Activated CD4-positive, alpha-beta T cell treated with anti-CD3 and anti-CD28 coated beads, Interleukin-2, Interleukin-4, amounts not matched to agents 100 ng/mL and 50 ng/mL, durations not matched to agents 16 hours and 8 hours (primary cell): ENCODE measurements at regions not wholly inside any gene's neighbourhood (a gene's known extent, or its start where the extent isn't known, plus 50 kb on each side); places are given as distances from the start of the nearest gene placed in this dataset.
A peak's percentile ranks its signal among the peaks of the same experiment; 100 is the strongest.
"Not testable (repeated sequence)": the region's sequence is repeated elsewhere in the genome, so short reads cannot be mapped to it uniquely, and the experiment has no call there.

Source experiments
- DNase-seq: peaks from one replicate; pipeline ENCODE4 v3.0.0-alpha.2; 2020; ENCODE audit warnings: low spot score

DNA sequence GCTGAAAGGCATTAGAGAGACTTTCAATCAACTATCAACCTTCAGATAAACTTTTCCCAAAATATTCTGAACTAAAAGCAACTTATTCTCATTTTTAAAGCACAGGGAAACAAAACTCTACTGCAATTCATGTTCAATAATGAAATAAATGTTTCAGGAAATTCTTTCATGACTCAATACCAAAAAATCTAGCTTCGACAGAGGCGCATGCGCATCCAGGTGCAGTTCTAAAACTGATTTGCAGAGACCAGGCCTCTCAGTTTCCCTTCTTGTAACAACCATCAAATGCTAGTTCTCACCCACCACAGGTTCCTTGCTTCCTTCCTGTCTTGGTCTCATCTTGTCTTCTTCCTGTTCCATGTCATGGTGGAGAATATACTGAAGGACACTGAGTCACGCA is 55.3 kb upstream of the NRBF2 start:
- no peak for DNase-seq

GRCh38 chr10:63072951-63073350 is 60.2 kb upstream of the NRBF2 start:
- no peak for DNase-seq

DNA sequence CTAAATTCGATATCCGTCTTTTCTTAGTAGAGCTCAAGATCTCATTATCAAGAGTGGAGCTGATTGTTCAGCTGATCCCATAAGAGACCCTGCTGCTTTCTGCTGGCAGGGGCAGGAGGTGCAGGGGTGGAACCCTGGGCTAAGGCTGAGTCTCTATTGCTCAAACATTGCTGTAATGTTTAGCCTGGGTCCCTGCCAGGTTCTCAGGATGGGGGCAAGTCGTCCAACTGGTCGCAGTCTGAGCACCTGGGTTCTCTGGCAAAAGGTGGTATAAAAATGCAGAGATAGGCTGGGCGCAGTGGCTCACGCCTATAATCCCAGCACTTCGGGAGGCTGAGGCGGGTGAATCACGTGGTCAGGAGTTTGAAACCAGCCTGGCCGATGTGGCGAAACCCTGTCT is 62.0 kb upstream of the NRBF2 start:
- DNase-seq: no peak

DNA sequence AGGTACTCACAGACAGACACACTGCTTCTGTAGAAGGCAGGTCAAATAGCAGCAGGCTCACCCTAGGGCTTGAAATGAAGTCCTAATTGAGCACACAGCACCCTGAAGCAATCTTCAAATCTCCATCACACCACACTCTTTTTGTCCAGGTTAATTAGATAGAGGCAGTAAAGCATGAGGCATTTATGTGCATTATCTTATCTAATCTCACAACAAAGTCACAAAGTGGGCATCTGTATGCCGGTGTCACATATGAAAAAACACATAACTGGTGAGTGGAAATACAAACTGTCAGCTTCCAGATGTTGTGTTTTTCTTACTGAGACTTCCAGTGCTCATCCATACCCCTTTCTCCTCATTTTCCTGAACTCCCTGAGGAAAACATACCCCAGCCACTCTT is 63.8 kb upstream of the NRBF2 start:
- DNase-seq: no peak

GRCh38 chr10:63068246-63068645 is 64.9 kb upstream of the NRBF2 start:
- DNase-seq: peak; percentile 66

- DNase-seq: no peak
These were observed 66.5 kb upstream of the NRBF2 start for GRCh38 chr10:63066606-63067005.

DNA sequence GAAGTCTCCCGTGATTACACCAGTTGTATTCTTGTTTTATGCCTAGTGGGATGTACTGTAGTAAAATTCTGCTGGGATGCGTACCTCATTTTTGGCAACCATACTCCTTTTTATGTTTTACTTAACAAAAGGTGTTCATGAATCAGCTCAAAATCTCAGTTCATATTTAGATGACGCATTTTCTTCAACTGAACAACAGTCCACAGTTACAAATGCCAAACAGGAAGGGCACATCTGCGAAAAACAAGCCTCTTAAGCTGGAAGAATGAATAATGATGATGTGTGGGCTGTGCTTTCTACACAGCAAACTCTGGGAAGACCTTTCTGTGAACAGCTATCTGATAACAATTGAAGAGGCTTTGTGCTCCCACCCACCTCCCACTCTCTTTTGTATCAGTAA is 68.4 kb upstream of the NRBF2 start:
- no peak for DNase-seq

DNA sequence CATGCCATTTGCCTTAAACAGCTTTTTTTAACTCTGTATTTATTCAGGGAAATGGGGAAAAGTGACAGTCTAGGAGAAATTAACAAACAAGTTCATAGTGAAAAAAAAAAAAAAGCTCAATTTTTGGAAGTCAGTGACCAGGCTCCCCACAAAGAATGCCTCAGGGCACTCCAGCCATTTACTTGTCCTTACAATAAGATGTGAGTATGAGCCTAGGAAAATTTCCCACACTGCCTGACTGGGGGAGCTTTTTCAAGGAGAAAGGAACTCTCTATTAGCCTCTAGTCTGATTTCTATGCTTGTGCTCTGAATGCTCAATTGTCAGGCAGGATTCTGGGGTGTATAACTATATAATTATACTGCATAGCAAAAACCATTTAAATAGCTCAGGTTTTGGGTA is 74.9 kb upstream of the NRBF2 start:
- no peak for DNase-seq

DNA sequence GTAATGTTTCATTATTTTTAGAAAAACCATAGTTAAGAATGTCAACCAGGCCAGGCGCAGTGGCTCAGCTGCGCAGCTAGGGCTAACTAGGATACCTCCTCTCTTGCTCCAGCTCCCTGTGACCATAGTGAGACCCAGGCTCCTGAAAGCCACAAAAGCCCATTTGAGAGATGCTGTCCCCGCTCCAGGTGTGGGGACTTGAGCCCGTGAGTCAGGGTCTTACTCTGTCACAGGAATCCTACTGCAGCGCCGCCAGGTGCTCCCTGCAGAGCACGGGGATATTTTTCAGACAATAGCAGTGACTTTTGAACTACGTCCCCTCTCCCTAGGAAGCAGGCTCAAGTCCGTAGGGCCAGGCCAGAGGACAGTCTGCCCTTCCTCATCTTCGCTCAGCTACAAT is 75.6 kb upstream of the NRBF2 start:
- DNase-seq: no peak

DNA sequence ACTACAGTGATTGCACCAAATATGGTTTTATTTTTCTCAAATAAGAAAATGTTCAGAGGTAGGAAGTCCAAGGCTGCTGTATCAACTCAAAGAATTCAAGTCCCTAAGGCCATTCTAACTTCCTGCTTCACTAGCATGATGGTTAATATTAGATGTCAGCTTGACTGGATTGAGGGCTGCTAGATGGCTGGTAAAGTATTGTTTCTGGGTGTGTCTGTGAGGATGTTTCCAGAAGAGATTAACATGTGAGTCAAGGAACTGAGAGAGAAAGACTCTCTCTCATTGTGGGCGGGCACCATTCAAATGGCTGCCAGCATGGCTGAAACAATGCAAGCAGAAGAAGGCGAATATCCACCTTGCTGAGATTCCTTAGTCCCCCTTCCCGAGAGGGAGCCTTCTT is 77.4 kb upstream of the NRBF2 start:
- DNase-seq: no peak

DNA sequence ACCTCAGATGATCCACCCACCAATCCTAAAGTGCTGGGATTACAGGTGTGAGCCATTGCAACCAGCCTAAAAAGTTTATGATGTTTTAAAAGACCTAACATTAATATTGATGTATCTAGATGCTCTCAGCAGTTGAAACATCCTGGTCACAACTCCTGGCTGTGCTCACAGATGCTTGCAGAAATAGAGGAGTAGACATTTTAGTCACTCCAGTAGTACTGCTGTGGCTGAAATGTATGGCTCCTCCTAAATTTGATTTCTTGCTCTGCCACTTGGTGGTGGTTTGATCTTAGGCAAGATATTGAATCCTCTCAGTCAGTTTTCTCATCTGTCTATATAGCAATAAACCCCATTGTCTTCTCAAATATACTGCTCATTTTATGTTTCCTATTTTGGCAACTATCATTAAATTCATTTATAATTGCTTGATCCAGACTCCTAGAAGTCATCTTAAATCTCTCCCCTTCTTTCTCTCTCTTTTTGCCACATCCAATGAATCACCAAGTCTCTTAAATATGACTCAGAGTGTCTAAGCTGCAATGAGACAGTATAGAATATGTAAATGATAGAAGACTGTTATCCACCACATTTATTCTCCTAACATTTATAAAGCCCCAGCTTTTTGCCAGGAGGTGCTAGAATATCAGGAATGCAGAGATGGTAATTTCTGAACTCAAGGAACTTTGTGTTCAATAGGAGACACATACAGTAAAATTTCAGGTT is 78.1 kb upstream of the NRBF2 start:
- no peak for DNase-seq

GRCh38 chr10:63052083-63052482 is 81.0 kb upstream of the NRBF2 start:
- DNase-seq: no peak

- DNase-seq: no peak
These were observed 90.9 kb upstream of the NRBF2 start for GRCh38 chr10:63042256-63042655.

GRCh38 chr10:63033616-63034185 is 99.4 kb upstream of the NRBF2 start:
- not testable (repeated sequence) for DNase-seq

DNA sequence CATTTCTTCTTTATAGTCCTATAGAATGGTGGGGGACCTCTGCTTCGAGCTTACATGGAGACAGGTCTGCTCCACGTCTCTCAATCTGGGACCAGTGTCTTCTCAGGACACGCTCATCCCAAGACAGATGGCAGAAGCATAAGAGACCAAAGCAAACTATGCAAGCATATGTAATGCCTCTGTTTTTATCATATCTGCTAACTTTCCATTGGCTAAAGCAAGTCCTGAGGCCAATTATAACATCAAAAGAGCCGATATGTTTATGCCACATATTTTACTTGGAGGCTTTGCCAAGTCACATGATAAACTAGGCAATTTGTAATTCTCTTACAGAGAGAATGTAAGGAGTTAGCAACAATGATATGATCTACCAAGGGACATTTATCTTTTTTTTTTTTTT is 102.6 kb upstream of the NRBF2 start:
- DNase-seq: no peak

DNA sequence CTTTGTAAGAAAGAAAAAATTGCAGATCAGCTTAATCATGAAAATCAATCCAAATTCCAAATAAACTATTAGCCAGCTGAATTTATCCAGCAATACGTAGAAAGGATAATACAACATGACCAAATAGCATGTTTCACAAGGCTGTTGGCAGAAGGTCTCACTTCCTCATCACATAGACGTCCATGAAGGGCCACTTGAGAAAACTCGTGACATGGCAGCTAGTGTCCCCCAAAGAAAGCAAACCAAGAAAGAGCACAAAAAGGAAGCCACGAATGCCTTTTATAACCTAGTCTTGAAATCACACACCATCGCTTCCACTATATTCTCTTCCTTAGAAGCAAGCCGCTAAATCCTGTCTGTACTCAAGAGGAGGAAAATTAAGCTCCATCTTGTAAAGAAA is 105.6 kb upstream of the NRBF2 start:
- no peak for DNase-seq

GRCh38 chr10:63021225-63021624 is 111.9 kb upstream of the NRBF2 start:
- no peak for DNase-seq

GRCh38 chr10:63013755-63014154 is 119.4 kb upstream of the NRBF2 start:
- no peak for DNase-seq

DNA sequence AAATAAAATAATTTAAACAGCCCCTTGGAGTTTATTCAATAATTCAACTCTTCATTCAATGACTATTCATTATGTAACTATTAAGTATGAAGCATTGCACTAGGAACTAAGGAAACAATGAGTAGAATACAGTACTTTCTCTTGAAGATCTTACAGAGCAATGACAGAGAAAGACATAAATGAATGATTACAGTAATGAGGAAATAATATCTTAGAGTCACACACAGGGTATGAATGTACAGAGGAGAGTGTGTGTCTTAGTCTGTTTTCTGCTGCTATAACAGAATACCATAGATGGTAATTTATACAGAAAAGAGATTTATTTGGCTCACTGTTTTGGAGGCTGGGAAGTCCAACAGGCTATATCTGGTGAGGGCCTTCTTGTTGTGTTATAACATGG is 120.5 kb upstream of the NRBF2 start:
- DNase-seq: no peak

DNA sequence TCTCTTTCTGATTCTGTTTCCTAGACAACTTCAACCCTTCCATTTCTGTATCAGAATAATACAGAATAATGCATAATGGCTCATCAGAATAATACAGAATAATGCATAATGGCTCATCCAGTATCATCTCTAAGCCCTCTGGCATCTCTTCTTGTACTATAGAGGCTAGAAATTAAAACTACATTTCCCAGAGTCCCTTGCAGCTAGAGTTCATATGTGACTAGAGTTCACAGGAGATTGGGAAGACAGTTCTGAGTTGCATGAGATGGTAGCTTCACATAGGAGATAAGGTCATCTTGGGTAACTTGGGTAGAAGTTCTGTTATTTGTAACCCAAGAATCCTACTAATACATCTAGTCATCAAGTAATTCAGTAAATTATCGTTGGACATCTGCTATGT is 122.9 kb upstream of the NRBF2 start:
- DNase-seq: no peak

GRCh38 chr10:63008491-63008890 is 124.6 kb upstream of the NRBF2 start:
- DNase-seq: no peak

- peak; percentile 44 for DNase-seq
These were observed 126.0 kb upstream of the NRBF2 start for GRCh38 chr10:63007112-63007511.

DNA sequence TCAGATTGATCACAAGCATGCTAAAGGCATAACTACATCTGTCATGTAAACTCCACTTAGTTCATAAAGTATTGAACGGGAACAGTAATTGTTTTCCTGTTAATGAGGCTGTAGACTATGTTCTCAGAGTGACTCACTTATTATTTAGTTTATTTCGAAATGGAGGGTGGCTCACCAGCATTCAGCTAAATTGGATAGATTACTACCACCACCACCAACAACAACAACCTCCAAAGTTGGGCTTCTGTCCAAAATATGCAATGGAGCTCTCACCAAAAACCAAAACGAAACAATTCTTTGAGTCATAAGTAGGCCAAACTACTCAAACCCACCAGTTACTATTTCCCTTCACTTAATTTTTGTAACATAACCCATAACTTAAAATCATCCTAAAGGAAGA is 127.9 kb upstream of the NRBF2 start:
- peak; percentile 44 for DNase-seq

DNA sequence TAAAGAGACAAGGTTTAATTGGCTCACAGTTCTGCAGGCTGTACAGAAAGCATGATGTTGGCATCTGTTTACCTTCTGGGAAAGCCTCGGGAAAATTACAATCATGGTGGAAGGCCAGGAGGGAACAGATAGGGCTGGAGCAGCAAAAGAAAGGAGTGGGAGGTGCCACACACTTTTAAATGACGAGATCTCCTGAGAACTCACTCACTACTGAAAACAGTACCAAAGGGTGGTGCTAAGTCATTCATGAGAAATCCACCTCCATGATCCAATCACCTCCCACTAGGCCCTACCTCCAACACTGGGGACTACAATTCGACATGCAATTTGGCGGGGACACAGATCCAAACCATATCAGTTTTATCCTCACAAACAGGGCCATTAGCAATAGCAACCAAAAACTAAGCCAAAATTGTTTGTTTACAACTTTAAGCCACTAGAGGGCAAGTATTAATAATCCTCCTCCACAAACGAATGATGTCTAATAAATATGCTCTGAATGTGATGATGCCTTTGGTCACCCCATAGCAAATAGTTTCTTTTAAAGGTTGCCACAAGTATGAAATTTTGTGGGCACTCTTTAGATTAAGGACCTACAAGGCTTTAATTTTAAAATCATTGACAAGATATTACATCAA is 129.2 kb upstream of the NRBF2 start:
- no peak for DNase-seq
